Panc1 (cell line): ENCODE measurements at regions not wholly inside any gene's neighbourhood (a gene's known extent, or its start where the extent isn't known, plus 50 kb on each side); places are given as distances from the start of the nearest gene placed in this dataset.

Source experiments
- ATAC-seq: fragments of 200-7000 bp; cut with Tn5 transposase; 2 replicates; pipeline ENCODE4 v1.9.1; 2020; ENCODE audit warnings: mild to moderate bottlenecking, moderate library complexity
- BruUV-seq: library from RNA; stranded (reverse); fragments of 400-500 nt; replicated peaks from 2 replicates; lab custom pipeline; 2021; lab: Mats Ljungman, UMichigan
- CTCF ChIA-PET: fragments of 300-600 bp; sonication (Branson Sonifier 250); formaldehyde crosslinking; loops from one replicate; lab custom pipeline; 2022; ENCODE audit warnings: antibody characterized with exemption; lab: Charles Lee
- POLR2A ChIA-PET: fragments of 300-600 bp; sonication (Branson Sonifier 250); formaldehyde crosslinking; loops from one replicate; lab custom pipeline; 2022; ENCODE audit warnings: antibody characterized with exemption; lab: Charles Lee
- DNase-seq: peaks from one replicate; pipeline ENCODE4 v3.0.0-alpha.2; 2010; ENCODE audit warnings: low read depth, low spot score
- H3K27ac ChIP-seq: 2 replicates; pipeline ENCODE4 v1.5.1; 2011; ENCODE audit warnings: mild to moderate bottlenecking, low read length, inconsistent platforms
- H3K27me3 ChIP-seq: fragments of 200-500 bp; sonication (Bioruptor generic); 2 replicates; pipeline ENCODE4 v1.6.0; 2014; ENCODE audit warnings: low read length, inconsistent platforms; ENCODE audit not compliant: control insufficient read depth, insufficient read depth
- H3K36me3 ChIP-seq: fragments of 200-500 bp; sonication (Bioruptor generic); 2 replicates; pipeline ENCODE4 v1.5.1; 2014; ENCODE audit warnings: inconsistent platforms, mild to moderate bottlenecking, low read length, moderate library complexity; ENCODE audit not compliant: control insufficient read depth, insufficient read depth
- H3K4me1 ChIP-seq: 2 replicates; pipeline ENCODE4 v1.5.1; 2011; ENCODE audit warnings: inconsistent platforms, mild to moderate bottlenecking, low read length, moderate library complexity; ENCODE audit not compliant: control insufficient read depth, insufficient read depth
- H3K4me3 ChIP-seq, 2 experiments: 2 replicates each; pipeline ENCODE4 v1.5.1; 2011 to 2012; ENCODE audit warnings: low read depth in 2 of 2, low read length in 2 of 2, mild to moderate bottlenecking in 2 of 2, inconsistent platforms in 1 of 2, moderate library complexity in 1 of 2
- H3K9me3 ChIP-seq: fragments of 200-500 bp; sonication (Bioruptor generic); 2 replicates; pipeline ENCODE4 v1.5.1; 2014; ENCODE audit warnings: low read depth, mild to moderate bottlenecking, inconsistent platforms, low read length, moderate library complexity; ENCODE audit not compliant: control insufficient read depth, insufficient read depth
- POLR2AphosphoS5 ChIP-seq: IDR thresholded peaks from 2 replicates; pipeline ENCODE4 v1.6.1; 2012; ENCODE audit warnings: mild to moderate bottlenecking, low read depth, low read length, moderate library complexity
- SIN3A ChIP-seq: IDR thresholded peaks from 2 replicates; pipeline ENCODE4 v1.6.1; 2012; ENCODE audit warnings: low read depth, mild to moderate bottlenecking, low read length, moderate library complexity, borderline replicate concordance; ENCODE audit not compliant: insufficient read depth
- TCF7L2 ChIP-seq: IDR thresholded peaks from 2 replicates; pipeline ENCODE4 v1.6.1; 2011; ENCODE audit warnings: mild to moderate bottlenecking, low read depth, low read length, inconsistent platforms
- in situ Hi-C: cut with HindIII; loops from 2 replicates; pipeline ENCODE4 v1.10.0; 2016; ENCODE audit warnings: low sequenced_read_pairs, low pct_unique_long_range_greater_than_20kb
- intact Hi-C: fragments of 100-400 bp; cut with micrococcal nuclease; formaldehyde crosslinking; loops from one replicate; pipeline ENCODE4 v1.10.0; 2022; ENCODE audit not compliant: unreplicated experiment
- TF ChIP-seq, protein P1 (sequence below), 2 experiments: IDR thresholded peaks; 2 replicates each; pipeline ENCODE4 v1.6.1; 2011 to 2012; ENCODE audit warnings: low read depth in 2 of 2, control low read depth in 1 of 2, low read length in 1 of 2, mild to moderate bottlenecking in 1 of 2, moderate library complexity in 1 of 2; ENCODE audit not compliant: insufficient read depth in 1 of 2
- TF ChIP-seq, protein P2 (sequence below): fragments of 450-650 bp; IDR thresholded peaks from 2 replicates; pipeline ENCODE4 v1.5.1; 2017; ENCODE audit warnings: mild to moderate bottlenecking

DNA sequence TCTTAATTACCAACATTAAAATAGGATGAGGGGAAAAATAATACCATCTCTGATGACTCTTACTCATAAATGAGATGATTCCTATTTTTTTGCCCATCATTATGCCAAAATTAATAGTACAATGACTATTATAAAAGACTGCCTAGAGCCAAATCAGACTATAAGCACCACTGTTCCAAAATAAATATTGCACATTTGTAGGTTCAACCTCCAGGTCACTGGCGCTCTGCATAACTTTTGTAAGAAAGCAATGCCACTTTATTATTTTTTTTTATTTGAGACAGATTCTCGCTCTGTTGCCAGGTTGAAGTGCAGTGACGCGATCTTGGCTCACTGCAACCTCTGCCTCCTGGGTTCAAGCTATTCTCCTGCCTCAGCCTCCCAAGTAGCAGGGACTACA, 142.5 kb upstream of the SP8 start:
- ChIA-PET CTCF (no interaction called here), POLR2A (no interaction called here)
- in situ Hi-C loops = no loop called here
- Histone ChIP-seq H3K27me3 (no peaks in the 10 kb centered on the region), H3K27ac (no peak overlapping the region), H3K4me1 (no peaks in the 10 kb centered on the region), H3K4me3 (no peak overlapping the region), H3K9me3 (no peaks in the 10 kb centered on the region), H3K36me3 (no peaks in the 10 kb centered on the region)
- DNase-seq = no peak
- BruUV-seq = no TSS peak
- no peak for ATAC-seq
- intact Hi-C loops = no loop called here
- TF ChIP-seq POLR2AphosphoS5 (no peak), SIN3A (no peak), TCF7L2 (no peak)
- TF ChIP-seq, protein P1, sequence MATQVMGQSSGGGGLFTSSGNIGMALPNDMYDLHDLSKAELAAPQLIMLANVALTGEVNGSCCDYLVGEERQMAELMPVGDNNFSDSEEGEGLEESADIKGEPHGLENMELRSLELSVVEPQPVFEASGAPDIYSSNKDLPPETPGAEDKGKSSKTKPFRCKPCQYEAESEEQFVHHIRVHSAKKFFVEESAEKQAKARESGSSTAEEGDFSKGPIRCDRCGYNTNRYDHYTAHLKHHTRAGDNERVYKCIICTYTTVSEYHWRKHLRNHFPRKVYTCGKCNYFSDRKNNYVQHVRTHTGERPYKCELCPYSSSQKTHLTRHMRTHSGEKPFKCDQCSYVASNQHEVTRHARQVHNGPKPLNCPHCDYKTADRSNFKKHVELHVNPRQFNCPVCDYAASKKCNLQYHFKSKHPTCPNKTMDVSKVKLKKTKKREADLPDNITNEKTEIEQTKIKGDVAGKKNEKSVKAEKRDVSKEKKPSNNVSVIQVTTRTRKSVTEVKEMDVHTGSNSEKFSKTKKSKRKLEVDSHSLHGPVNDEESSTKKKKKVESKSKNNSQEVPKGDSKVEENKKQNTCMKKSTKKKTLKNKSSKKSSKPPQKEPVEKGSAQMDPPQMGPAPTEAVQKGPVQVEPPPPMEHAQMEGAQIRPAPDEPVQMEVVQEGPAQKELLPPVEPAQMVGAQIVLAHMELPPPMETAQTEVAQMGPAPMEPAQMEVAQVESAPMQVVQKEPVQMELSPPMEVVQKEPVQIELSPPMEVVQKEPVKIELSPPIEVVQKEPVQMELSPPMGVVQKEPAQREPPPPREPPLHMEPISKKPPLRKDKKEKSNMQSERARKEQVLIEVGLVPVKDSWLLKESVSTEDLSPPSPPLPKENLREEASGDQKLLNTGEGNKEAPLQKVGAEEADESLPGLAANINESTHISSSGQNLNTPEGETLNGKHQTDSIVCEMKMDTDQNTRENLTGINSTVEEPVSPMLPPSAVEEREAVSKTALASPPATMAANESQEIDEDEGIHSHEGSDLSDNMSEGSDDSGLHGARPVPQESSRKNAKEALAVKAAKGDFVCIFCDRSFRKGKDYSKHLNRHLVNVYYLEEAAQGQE (IDR thresholded peaks at IDR 0.05; ENCODE audit: insufficient read depth in 1 of 2, low read depth in 2 of 2, low read length in 1 of 2) = no peak
- TF ChIP-seq, protein P2, sequence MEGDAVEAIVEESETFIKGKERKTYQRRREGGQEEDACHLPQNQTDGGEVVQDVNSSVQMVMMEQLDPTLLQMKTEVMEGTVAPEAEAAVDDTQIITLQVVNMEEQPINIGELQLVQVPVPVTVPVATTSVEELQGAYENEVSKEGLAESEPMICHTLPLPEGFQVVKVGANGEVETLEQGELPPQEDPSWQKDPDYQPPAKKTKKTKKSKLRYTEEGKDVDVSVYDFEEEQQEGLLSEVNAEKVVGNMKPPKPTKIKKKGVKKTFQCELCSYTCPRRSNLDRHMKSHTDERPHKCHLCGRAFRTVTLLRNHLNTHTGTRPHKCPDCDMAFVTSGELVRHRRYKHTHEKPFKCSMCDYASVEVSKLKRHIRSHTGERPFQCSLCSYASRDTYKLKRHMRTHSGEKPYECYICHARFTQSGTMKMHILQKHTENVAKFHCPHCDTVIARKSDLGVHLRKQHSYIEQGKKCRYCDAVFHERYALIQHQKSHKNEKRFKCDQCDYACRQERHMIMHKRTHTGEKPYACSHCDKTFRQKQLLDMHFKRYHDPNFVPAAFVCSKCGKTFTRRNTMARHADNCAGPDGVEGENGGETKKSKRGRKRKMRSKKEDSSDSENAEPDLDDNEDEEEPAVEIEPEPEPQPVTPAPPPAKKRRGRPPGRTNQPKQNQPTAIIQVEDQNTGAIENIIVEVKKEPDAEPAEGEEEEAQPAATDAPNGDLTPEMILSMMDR = no peak

DNA sequence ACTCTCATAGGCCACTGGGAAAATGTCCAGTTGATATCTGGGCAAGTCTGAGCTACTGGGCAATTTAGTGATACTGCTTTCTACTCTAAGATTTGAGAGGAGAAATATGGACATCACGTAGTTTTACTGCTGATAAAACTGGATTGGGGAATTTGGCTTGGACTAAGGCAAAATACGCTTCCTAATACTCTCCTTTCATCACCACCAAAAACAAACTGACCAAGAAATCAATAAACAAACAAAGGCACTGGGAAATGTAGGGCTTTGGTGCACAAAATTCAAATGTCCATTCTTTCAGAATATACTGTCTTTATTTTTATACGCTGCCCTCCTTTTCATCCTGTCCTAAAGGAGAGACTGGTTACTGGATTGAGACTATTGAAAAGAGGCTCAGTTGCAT, 145.1 kb upstream of the SP8 start:
- in situ Hi-C loops = no loop called here
- ChIA-PET CTCF (interaction anchor here (0.6 kb wide), 1 partner anchor 107 kb away, joined by 5 read pairs; no protein-coding TSS in a partner anchor), POLR2A (no interaction called here)
- Histone ChIP-seq H3K9me3 (no peaks in the 10 kb centered on the region), H3K27me3 (no peaks in the 10 kb centered on the region), H3K4me3 (no peak overlapping the region), H3K36me3 (no peaks in the 10 kb centered on the region), H3K4me1 (no peaks in the 10 kb centered on the region), H3K27ac (no peak overlapping the region)
- no peak for TF ChIP-seq TCF7L2
- no peak for TF ChIP-seq POLR2AphosphoS5
- TF ChIP-seq SIN3A = no peak
- TF ChIP-seq, protein P1 (IDR thresholded peaks at IDR 0.05; ENCODE audit: insufficient read depth in 1 of 2, low read depth in 2 of 2, low read length in 1 of 2) = no peak
- TF ChIP-seq, protein P2 = no peak
- no TSS peak for BruUV-seq
- ATAC-seq (no peak), DNase-seq (no peak)
- intact Hi-C loops = no loop called here
